AG09319 (cell line): ENCODE measurements at regions not wholly inside any gene's neighbourhood (a gene's known extent, or its start where the extent isn't known, plus 50 kb on each side); places are given as distances from the start of the nearest gene placed in this dataset.

ENCODE experiments used
- DNase-seq: peaks from one replicate; pipeline ENCODE4 v3.0.0-alpha.2; 2010; ENCODE audit warnings: low read depth; ENCODE audit errors: extremely low read depth
- TF ChIP-seq, protein P1 (sequence below): IDR thresholded peaks from 2 replicates; pipeline ENCODE4 v1.5.1; 2011; ENCODE audit warnings: low read depth, mild to moderate bottlenecking, inconsistent platforms, low read length, moderate library complexity

- DNase-seq: no peak
- TF ChIP-seq, protein P1, sequence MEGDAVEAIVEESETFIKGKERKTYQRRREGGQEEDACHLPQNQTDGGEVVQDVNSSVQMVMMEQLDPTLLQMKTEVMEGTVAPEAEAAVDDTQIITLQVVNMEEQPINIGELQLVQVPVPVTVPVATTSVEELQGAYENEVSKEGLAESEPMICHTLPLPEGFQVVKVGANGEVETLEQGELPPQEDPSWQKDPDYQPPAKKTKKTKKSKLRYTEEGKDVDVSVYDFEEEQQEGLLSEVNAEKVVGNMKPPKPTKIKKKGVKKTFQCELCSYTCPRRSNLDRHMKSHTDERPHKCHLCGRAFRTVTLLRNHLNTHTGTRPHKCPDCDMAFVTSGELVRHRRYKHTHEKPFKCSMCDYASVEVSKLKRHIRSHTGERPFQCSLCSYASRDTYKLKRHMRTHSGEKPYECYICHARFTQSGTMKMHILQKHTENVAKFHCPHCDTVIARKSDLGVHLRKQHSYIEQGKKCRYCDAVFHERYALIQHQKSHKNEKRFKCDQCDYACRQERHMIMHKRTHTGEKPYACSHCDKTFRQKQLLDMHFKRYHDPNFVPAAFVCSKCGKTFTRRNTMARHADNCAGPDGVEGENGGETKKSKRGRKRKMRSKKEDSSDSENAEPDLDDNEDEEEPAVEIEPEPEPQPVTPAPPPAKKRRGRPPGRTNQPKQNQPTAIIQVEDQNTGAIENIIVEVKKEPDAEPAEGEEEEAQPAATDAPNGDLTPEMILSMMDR: no peak
Observed at GRCh38 chr12:90337018-90337417, 618.0 kb downstream of the CCER1 start.

- no peak for DNase-seq
- TF ChIP-seq, protein P1: no peak
Observed at GRCh38 chr12:90335566-90335965, 619.4 kb downstream of the CCER1 start.

GRCh38 chr12:90333939-90334338, 621.0 kb downstream of the CCER1 start:
- no peak for DNase-seq
- TF ChIP-seq, protein P1: no peak

DNA sequence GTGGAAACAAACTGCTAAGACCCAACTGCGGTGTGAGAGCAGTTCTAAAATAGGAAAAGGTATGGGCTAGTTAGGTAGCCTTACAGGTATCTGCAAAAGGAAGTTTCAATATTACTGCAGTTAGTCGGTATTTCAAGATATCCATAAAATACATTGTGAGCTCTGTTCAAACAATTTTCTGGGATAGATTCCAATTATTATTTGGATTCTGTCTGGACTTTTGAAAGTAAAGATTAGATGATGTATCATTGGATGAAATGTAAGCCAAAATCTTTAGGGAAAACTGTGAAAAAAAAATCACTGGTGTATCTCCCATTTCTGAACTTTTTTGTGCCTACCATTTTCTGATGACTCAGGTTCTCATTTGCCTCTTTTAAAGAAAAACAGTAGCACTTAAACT, 621.6 kb downstream of the CCER1 start:
- no peak for DNase-seq
- TF ChIP-seq, protein P1: no peak

DNA sequence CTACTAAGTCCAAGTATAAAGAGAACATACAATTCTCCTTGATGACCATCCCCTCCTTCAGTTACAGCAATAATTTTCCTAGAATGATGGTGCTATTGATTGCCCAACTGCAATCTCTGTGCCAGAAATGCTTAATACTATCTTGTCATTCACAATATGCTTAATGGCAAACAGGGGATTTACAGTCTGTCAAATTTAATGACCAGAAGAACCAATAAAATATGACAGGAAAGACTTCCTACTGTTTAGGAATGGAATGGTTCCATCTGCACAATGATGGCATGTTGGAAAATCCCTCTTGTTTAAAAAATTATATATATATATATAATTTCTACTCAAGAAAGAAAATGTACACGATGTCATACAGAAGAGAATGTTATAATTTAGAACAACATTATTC, 623.2 kb downstream of the CCER1 start:
- TF ChIP-seq, protein P1: no peak
- no peak for DNase-seq

DNA sequence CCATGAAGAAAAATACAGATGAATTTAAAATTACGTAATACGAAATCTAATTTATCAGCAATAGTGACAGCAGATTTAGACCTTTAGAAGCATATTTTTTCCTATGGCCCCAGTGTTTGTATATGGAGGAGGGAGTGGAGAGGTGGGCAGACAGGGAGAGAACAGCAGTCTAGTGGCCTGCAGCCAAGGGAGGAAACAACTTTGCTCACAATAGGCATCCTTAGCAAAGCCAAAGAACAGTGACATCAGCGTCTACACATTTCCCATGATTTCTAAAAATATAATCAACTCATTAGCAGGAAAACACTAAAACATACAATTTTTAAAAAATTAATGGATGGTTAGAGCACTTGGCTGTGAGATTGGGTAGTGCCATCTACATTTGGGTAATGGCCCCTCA, 622.6 kb upstream of the ATP2B1 start:
- no peak for DNase-seq
- TF ChIP-seq, protein P1: no peak

DNA sequence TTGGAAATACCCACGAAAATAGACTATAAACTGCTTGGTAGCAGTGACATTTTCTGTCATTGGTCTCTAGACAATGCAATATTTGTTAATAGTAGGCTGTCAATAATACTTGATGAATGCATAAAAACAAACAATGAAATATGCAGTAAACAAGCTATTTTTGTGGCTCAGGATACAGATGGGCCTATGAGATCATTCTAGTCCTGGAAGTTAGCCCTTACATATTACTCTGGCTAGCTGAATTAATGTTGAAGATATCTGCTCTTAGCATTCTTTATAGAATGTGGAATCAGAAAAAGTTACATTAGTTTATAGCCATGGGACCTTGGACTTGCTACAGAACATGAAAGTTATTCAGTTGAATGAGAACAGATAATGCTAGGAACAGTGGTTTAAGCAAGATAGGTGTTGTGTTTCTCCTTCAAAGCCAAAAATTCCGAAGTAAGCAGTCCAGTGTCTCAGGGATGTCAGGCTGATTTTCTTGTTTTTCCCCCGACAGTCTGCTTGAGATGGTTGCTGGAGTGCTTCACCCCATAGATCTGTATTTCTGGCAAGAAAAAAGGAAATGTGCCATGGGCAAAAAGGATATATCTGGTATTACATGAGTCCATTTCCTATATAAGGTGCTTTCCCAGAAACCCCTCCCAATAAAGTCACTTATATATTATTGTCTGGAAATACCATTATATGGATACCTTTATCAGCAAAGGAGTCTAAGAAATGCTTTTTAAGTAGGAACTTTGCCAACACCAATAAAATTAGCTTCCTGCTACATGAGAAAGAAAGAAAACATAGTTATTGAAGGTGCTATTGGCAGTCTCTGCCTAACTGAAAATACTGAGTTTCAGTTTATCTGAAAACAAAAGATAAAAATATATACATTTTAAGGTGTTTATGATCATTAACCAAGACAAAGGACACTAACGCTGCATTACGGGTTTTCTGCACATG, 619.4 kb upstream of the ATP2B1 start:
- TF ChIP-seq, protein P1: no peak
- DNase-seq: no peak
